NCI-H146 treated with DMSO at 0.1 percent for 48 hours (cell line): ENCODE measurements at regions not wholly inside any gene's neighbourhood (a gene's known extent, or its start where the extent isn't known, plus 50 kb on each side); places are given as distances from the start of the nearest gene placed in this dataset.

ENCODE experiments used
- DNase-seq: peaks from one replicate; lab custom pipeline; 2025; ENCODE audit not compliant: unreplicated experiment; lab: John Stamatoyannopoulos, UW

GRCh38 chr10:4691301-4691700 is 134.7 kb upstream of the AKR1E2 start:
- DNase-seq: no peak

GRCh38 chr10:4688601-4689000 is 137.4 kb upstream of the AKR1E2 start:
- no peak for DNase-seq

- no peak for DNase-seq
These were observed 137.8 kb upstream of the AKR1E2 start for GRCh38 chr10:4688168-4688567.

- DNase-seq: no peak
These were observed 138.6 kb upstream of the AKR1E2 start for GRCh38 chr10:4687397-4687796.

- DNase-seq: no peak
These were observed 139.4 kb upstream of the AKR1E2 start for GRCh38 chr10:4686644-4686996.

- no peak for DNase-seq
These were observed 139.9 kb upstream of the AKR1E2 start for GRCh38 chr10:4685904-4686643.

- no peak for DNase-seq
These were observed 140.5 kb upstream of the AKR1E2 start for GRCh38 chr10:4685491-4685890.

- no peak for DNase-seq
These were observed 141.6 kb upstream of the AKR1E2 start for GRCh38 chr10:4684434-4684833.

- DNase-seq: no peak
These were observed 142.2 kb upstream of the AKR1E2 start for GRCh38 chr10:4683838-4684237.

- no peak for DNase-seq
These were observed 142.9 kb upstream of the AKR1E2 start for GRCh38 chr10:4683137-4683536.

GRCh38 chr10:4678951-4679671 is 146.9 kb upstream of the AKR1E2 start:
- DNase-seq: no peak

- no peak for DNase-seq
These were observed 147.7 kb upstream of the AKR1E2 start for GRCh38 chr10:4678023-4678950.

- DNase-seq: no peak
These were observed 148.5 kb upstream of the AKR1E2 start for GRCh38 chr10:4677296-4678021.

GRCh38 chr10:4676566-4676965 is 149.4 kb upstream of the AKR1E2 start:
- DNase-seq: no peak

GRCh38 chr10:4675808-4676207 is 150.2 kb upstream of the AKR1E2 start:
- DNase-seq: no peak

- no peak for DNase-seq
These were observed 152.5 kb upstream of the AKR1E2 start for GRCh38 chr10:4673279-4674040.

GRCh38 chr10:4672201-4672600 is 153.8 kb upstream of the AKR1E2 start:
- DNase-seq: no peak

GRCh38 chr10:4671451-4672145 is 154.4 kb upstream of the AKR1E2 start:
- no peak for DNase-seq

GRCh38 chr10:4670737-4671136 is 155.3 kb upstream of the AKR1E2 start:
- DNase-seq: no peak

GRCh38 chr10:4669585-4669984 is 156.4 kb upstream of the AKR1E2 start:
- DNase-seq: no peak
